Hepatocyte (in vitro differentiated cells): ENCODE measurements at regions not wholly inside any gene's neighbourhood (a gene's known extent, or its start where the extent isn't known, plus 50 kb on each side); places are given as distances from the start of the nearest gene placed in this dataset.

Source experiments
- DNase-seq: peaks from one replicate; pipeline ENCODE4 v3.0.0-alpha.2; 2016; ENCODE audit warnings: low spot score
- H2AFZ ChIP-seq: fragments of 200-600 bp; sonication (generic); 2 replicates; pipeline ENCODE4 v1.6.0; 2016; ENCODE audit warnings: antibody characterized with exemption, mild to moderate bottlenecking
- H3K27ac ChIP-seq: fragments of 200-600 bp; sonication (generic); 2 replicates; pipeline ENCODE4 v1.5.1; 2016; ENCODE audit warnings: mild to moderate bottlenecking
- H3K27me3 ChIP-seq: fragments of 200-600 bp; sonication (generic); 2 replicates; pipeline ENCODE4 v1.6.1; 2016
- H3K36me3 ChIP-seq: fragments of 200-600 bp; sonication (generic); replicated peaks from 2 replicates; pipeline ENCODE4 v1.5.1; 2016; ENCODE audit warnings: low read depth; ENCODE audit not compliant: insufficient read depth
- H3K4me1 ChIP-seq: fragments of 200-600 bp; sonication (generic); 2 replicates; pipeline ENCODE4 v1.5.1; 2016; ENCODE audit warnings: mild to moderate bottlenecking, moderate library complexity; ENCODE audit not compliant: insufficient read depth
- H3K4me2 ChIP-seq: fragments of 200-600 bp; sonication (generic); 2 replicates; pipeline ENCODE4 v1.6.0; 2016
- H3K4me3 ChIP-seq: fragments of 200-600 bp; sonication (generic); 2 replicates; pipeline ENCODE4 v1.5.1; 2016; ENCODE audit warnings: mild to moderate bottlenecking
- H3K79me2 ChIP-seq: fragments of 200-600 bp; sonication (generic); 2 replicates; pipeline ENCODE4 v1.6.0; 2017; ENCODE audit warnings: mild to moderate bottlenecking
- H3K9me2 ChIP-seq: fragments of 200-600 bp; sonication (generic); replicated peaks from 2 replicates; pipeline ENCODE4 v1.6.0; 2017; ENCODE audit warnings: mild to moderate bottlenecking; ENCODE audit not compliant: insufficient read depth
- H3K9me3 ChIP-seq: fragments of 200-600 bp; sonication (generic); 2 replicates; pipeline ENCODE4 v1.5.1; 2016; ENCODE audit warnings: low read depth, mild to moderate bottlenecking
- H4K20me1 ChIP-seq: fragments of 200-600 bp; sonication (generic); 2 replicates; pipeline ENCODE4 v1.6.0; 2016; ENCODE audit warnings: mild to moderate bottlenecking; ENCODE audit not compliant: insufficient read depth, poor library complexity, severe bottlenecking
- EZH2 ChIP-seq: fragments of 200-600 bp; sonication (generic); IDR thresholded peaks from 2 replicates; pipeline ENCODE4 v1.6.1; 2016; ENCODE audit warnings: antibody characterized with exemption, mild to moderate bottlenecking, borderline replicate concordance
- EZH2phosphoT487 ChIP-seq: fragments of 200-600 bp; sonication (generic); IDR thresholded peaks from one replicate; pipeline ENCODE4 v1.6.1; 2018; ENCODE audit warnings: antibody characterized with exemption, mild to moderate bottlenecking, low read depth, moderate library complexity; ENCODE audit not compliant: unreplicated experiment, severe bottlenecking
- WGBS: methylation state at CpG from one replicate; pipeline ENCODE4 v1.1.6; 2016; ENCODE audit warnings: low lambda C conversion rate; ENCODE audit errors: missing lambda C conversion rate; 5-methylcytosine and 5-hydroxymethylcytosine counted together
- TF ChIP-seq, protein P1 (sequence below): fragments of 200-600 bp; sonication (generic); IDR thresholded peaks from 2 replicates; pipeline ENCODE4 v1.5.1; 2016; ENCODE audit warnings: antibody characterized with exemption, mild to moderate bottlenecking; ENCODE audit not compliant: poor library complexity

DNA sequence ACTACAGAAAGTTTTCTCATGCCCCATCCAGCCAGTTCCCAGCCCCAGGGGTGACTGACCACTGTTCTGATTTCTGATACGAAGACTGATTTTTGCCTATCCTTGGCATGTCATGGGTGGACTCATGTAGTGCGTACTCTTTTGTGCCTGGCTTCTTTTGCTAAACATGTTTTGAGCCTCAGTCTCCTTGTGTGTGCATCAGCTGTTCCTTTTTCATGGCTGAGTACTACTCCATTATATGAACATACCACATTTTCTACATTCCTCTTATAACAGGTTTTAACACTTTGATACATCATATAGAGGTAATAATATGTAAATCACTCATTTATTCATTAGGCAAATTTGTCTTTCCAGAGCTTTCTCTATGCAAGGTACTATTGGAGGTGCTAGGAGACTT lies 126.7 kb downstream of the ANAPC4 start:
- no peaks in the 10 kb centered on the region for H4K20me1 ChIP-seq
- 93% methylated on average over 2 of the region's 2 CpGs for WGBS
- H3K79me2 ChIP-seq: no peaks in the 10 kb centered on the region
- H3K4me3 ChIP-seq: no peak overlapping the region
- no peaks in the 10 kb centered on the region for H3K27me3 ChIP-seq
- no peak overlapping the region for H3K4me2 ChIP-seq
- H2AFZ ChIP-seq: no peak overlapping the region
- no peaks in the 10 kb centered on the region for H3K4me1 ChIP-seq
- no peaks in the 10 kb centered on the region for H3K36me3 ChIP-seq
- H3K9me3 ChIP-seq: no peaks in the 10 kb centered on the region
- H3K27ac ChIP-seq: no peak overlapping the region
- TF ChIP-seq EZH2 (no peak), EZH2phosphoT487 (no peak)
- TF ChIP-seq, protein P1, sequence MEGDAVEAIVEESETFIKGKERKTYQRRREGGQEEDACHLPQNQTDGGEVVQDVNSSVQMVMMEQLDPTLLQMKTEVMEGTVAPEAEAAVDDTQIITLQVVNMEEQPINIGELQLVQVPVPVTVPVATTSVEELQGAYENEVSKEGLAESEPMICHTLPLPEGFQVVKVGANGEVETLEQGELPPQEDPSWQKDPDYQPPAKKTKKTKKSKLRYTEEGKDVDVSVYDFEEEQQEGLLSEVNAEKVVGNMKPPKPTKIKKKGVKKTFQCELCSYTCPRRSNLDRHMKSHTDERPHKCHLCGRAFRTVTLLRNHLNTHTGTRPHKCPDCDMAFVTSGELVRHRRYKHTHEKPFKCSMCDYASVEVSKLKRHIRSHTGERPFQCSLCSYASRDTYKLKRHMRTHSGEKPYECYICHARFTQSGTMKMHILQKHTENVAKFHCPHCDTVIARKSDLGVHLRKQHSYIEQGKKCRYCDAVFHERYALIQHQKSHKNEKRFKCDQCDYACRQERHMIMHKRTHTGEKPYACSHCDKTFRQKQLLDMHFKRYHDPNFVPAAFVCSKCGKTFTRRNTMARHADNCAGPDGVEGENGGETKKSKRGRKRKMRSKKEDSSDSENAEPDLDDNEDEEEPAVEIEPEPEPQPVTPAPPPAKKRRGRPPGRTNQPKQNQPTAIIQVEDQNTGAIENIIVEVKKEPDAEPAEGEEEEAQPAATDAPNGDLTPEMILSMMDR: no peak
- no peak for DNase-seq
- no peaks in the 10 kb centered on the region for H3K9me2 ChIP-seq

DNA sequence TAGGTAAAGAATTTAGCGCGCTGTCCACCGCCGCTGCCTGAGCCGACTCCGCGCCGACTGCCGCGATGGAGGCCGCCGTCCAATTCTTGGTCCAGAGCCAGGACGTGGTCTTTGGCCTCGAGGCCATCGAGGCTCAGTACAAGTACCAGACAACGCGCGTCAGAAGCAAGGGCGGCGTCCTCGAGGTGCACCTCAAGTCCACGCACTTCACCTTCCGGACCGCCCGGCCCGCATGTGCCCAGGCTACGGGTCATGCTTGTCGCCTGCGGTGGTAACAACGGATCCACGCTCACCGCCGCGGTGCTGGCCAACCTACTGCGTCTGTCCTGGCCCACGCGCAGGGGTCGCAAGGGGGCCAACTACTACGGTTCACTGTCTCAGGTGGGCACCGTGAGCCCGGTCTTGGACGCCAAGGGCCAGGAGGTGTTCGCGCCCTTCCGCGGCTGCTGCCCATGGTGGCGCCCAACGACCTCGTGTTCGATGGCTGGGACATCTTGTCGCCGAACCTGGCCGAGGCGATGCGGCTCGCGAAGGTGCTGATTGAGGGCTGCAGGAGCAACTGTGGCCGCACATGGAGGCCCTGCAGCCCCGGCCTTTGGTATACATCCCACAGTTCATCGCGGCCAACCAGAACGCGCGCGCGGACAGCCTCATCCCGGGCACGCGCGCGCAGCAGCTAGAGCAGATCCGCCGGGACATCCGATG lies 128.0 kb downstream of the ANAPC4 start:
- H3K27ac ChIP-seq: no peak overlapping the region
- no peaks in the 10 kb centered on the region for H3K9me3 ChIP-seq
- H3K4me1 ChIP-seq: no peaks in the 10 kb centered on the region
- no peak overlapping the region for H3K4me3 ChIP-seq
- no peaks in the 10 kb centered on the region for H3K79me2 ChIP-seq
- DNase-seq: no peak
- no peaks in the 10 kb centered on the region for H4K20me1 ChIP-seq
- TF ChIP-seq, protein P1: no peak
- TF ChIP-seq EZH2phosphoT487: no peak
- no peak for TF ChIP-seq EZH2
- WGBS: over 99% methylated on average over 62 of the region's 74 CpGs
- no peaks in the 10 kb centered on the region for H3K9me2 ChIP-seq
- H3K36me3 ChIP-seq: no peaks in the 10 kb centered on the region
- H3K4me2 ChIP-seq: no peak overlapping the region
- no peak overlapping the region for H2AFZ ChIP-seq
- H3K27me3 ChIP-seq: no peaks in the 10 kb centered on the region

DNA sequence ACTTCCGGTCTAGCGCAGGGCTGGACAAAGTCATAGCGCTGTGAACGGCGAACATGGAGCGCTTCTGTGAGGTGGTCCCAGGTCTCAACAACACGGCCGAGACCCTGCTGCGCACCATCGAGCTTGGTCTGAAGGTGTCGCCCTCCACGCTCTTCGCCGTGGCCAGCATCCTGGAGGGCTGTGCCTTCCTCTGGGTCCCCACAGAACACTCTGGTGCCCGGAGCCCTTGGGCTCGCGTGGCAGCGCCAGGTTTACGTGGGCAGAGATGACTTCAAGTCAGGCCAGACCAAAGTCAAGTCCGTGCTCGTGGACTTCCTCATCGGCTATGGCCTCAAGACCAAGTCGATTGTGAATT lies 128.6 kb downstream of the ANAPC4 start:
- TF ChIP-seq EZH2 (no peak), EZH2phosphoT487 (no peak)
- TF ChIP-seq, protein P1: no peak

More for the DNA sequence above, 128.6 kb downstream of the ANAPC4 start:
- no peaks in the 10 kb centered on the region for H4K20me1 ChIP-seq
- no peak overlapping the region for H3K27ac ChIP-seq
- H3K36me3 ChIP-seq: no peaks in the 10 kb centered on the region
- no peaks in the 10 kb centered on the region for H3K9me3 ChIP-seq
- no peak overlapping the region for H2AFZ ChIP-seq
- no peak overlapping the region for H3K4me3 ChIP-seq
- no peak overlapping the region for H3K4me2 ChIP-seq
- 98% methylated on average over 23 of the region's 23 CpGs for WGBS
- no peaks in the 10 kb centered on the region for H3K27me3 ChIP-seq
- no peaks in the 10 kb centered on the region for H3K4me1 ChIP-seq
- H3K9me2 ChIP-seq: no peaks in the 10 kb centered on the region
- H3K79me2 ChIP-seq: no peaks in the 10 kb centered on the region
- DNase-seq: no peak
